Fibroblast of villous mesenchyme (primary cell): ENCODE measurements at regions not wholly inside any gene's neighbourhood (a gene's known extent, or its start where the extent isn't known, plus 50 kb on each side); places are given as distances from the start of the nearest gene placed in this dataset.

ENCODE experiments used
- DNase-seq: peaks from one replicate; pipeline ENCODE4 v3.0.0-alpha.2; 2010; ENCODE audit warnings: low read depth
- H3K4me3 ChIP-seq: 2 replicates; pipeline ENCODE4 v1.5.1; 2011; ENCODE audit warnings: low read depth, mild to moderate bottlenecking, low read length
- TF ChIP-seq, protein P1 (sequence below): IDR thresholded peaks from 2 replicates; pipeline ENCODE4 v1.5.1; 2012; ENCODE audit warnings: low read depth, mild to moderate bottlenecking, low read length; ENCODE audit not compliant: insufficient read depth

DNA sequence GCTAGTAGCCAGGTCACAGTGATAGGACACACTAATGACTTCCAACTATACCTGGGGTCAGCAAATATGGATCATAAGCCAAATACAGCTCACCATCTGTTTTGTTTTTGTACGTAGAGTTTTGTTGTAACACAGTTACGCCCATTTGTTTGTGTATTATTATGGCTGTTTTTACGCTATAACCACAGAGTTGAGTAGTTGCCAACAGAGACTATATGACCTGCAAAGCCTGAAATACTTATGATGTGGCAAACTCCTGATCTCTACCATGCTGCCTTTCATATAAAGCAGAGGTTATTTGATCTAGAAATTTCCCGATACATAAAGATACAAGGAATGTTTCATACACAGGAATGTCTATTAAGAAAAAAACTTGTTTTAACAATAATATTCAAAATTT is 152.2 kb downstream of the HNMT start:
- TF ChIP-seq, protein P1, sequence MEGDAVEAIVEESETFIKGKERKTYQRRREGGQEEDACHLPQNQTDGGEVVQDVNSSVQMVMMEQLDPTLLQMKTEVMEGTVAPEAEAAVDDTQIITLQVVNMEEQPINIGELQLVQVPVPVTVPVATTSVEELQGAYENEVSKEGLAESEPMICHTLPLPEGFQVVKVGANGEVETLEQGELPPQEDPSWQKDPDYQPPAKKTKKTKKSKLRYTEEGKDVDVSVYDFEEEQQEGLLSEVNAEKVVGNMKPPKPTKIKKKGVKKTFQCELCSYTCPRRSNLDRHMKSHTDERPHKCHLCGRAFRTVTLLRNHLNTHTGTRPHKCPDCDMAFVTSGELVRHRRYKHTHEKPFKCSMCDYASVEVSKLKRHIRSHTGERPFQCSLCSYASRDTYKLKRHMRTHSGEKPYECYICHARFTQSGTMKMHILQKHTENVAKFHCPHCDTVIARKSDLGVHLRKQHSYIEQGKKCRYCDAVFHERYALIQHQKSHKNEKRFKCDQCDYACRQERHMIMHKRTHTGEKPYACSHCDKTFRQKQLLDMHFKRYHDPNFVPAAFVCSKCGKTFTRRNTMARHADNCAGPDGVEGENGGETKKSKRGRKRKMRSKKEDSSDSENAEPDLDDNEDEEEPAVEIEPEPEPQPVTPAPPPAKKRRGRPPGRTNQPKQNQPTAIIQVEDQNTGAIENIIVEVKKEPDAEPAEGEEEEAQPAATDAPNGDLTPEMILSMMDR: no peak
- no peak for DNase-seq

DNA sequence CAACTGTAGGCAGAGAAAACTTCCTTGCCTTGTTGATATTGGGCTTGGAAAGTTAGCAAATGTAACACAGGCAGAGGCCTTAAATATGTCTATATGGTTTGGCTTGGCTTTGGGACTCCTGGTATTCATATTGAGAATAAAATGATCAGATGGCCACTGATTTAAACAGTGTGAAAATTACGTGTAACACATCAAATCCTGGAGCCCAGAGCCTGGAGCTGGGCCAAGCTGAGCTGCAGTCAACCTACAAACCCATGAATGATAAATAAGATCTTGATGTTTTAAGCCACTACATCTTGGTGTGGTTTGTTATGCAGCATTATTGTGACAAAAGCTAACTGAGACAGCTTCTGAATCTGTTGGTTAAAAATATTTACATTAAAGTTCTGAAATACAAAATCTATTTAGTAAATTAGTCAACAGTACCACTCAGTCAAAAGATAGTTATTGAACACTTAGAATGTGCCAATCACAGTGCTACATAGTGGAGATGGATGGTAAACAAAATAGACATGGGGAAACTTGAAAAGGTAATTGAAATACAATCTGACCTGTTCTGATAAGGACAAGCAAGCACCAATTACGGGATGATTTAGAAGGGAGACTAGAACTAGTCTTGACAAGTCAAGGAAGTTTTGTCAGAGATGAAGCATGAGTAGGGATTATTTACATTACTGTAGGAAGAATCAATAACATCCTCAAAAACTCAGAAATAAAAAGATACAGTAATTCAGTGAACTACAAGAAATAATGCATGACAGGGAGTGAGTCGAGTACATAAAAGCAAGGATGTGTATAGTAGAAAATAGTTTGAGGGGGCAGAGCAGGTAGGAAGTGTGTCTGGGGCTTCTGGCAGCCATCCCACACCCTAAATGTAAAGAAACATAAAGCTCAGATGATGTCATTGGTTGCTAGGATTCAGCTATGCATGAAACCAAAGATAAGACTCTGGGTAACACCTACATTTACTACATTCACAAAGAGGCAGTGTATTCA is 157.7 kb downstream of the HNMT start:
- no peak overlapping the region for H3K4me3 ChIP-seq
- DNase-seq: no peak
- TF ChIP-seq, protein P1: no peak

More for the DNA sequence above, 152.2 kb downstream of the HNMT start:
- no peak overlapping the region for H3K4me3 ChIP-seq

DNA sequence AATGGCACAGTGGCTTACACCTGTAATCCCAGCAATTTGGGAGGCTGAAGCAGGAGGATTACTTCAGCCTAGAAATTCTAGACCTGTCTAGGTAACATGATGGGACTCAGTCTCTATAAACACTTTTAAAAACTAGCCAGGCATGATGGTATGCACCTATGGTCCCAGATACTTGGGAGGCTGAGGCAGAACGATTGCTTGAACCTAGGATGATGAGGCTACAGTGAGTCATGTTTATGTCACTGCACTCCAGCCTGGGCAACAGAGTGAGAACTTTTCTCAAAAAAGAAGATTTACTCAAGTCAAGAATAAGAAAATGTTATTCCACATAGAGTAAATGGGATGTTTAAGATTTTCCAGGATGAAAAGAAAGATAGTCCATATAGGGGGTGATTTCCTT is 158.6 kb downstream of the HNMT start:
- no peak overlapping the region for H3K4me3 ChIP-seq
- TF ChIP-seq, protein P1: no peak
- DNase-seq: no peak

DNA sequence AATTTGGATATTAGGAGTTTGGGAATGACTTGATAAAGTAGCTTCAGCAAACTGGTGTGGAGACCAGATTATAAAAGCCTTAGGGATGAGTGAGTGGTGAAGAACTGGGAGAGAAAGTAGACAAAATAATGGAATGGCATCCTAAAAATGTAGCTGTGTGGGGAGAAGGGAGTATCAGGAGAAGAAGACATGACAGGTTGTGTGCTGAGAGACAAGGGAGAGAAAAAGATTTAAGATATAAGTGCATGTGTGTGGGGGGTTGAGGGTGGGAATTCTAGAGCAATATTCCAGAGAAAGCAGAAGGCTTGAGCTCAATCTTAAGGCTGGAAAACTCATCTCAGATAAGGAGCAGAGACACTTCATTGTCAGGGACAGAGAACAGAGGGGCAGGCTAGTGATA is 159.5 kb downstream of the HNMT start:
- H3K4me3 ChIP-seq: no peak overlapping the region
- DNase-seq: no peak
- TF ChIP-seq, protein P1: no peak

DNA sequence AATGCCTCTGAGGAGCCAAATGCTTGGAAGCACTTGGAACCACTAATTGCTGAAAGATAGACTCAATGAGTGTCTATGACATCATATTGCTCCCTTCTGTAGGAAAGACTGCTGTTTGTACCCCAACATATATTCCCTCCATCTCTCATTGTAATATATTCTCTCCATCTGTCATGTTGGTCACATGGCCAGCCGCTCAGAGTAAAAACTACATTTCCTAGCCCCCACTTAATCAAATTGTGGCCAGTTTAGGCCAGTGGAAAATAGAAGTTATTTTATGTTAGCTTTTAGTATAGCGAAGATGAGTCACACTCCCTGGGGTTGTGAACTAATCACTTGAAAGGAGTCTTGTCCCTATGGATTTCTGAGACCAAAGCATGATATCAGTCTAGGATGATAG is 160.2 kb downstream of the HNMT start:
- TF ChIP-seq, protein P1: no peak
- DNase-seq: no peak
- no peak overlapping the region for H3K4me3 ChIP-seq

DNA sequence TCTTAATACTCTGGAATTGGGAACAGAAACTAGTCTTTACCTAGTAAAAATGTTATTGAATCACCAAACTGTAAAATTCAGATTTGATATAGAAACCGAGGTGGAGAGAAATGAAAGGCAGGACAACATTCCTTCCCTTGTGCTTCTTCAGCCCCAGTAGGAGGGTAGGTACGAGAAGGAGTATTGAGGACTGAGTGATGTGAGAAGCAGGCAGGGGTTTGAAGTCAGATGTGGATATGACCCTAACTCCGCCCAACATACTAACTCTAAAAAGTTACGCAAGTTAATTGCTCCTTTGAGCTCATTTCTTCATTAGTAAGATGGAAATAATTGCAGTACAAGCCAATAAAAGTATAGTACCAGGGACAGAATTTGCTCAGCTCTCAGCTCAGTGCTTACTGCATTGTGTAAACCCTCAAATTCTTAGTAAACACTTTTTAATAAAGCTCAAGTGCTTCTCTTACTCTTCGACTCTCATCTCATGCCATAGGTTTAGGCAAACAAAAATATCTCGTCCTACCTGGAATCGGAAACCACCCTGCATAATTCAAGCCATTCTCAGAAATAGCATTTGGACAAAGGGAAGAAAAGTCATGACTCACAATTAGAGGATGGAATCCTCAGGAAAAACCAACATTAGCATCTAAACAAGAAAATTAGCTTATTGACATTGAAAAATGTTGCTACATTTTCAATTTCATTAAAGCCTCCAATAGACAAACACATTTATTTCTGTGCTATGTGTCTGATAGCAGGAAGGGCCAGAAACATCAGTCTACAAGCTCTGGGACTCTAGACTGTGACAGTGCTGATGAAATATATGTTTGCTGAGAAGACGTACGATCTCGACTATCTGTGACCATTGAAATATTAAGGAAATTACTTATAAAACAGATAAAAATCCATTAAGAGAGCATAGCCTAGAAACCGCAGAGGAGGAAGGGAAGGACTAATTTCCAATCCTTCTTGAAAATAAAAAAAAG is 161.3 kb downstream of the HNMT start:
- DNase-seq: no peak
- H3K4me3 ChIP-seq: no peak overlapping the region
- TF ChIP-seq, protein P1: no peak
